ENCODE measurements at regions not wholly inside any gene's neighbourhood (a gene's known extent, or its start where the extent isn't known, plus 50 kb on each side); places are given as distances from the start of the nearest gene placed in this dataset.

- TF ChIP-seq CTCF (conservative IDR thresholded peaks at IDR 0.05; ENCODE audit: low read depth, low read length): no peak
- no peak for TF ChIP-seq EZH2 (IDR thresholded peaks at IDR 0.05; ENCODE audit: low read length, unreplicated experiment)
These were observed 316.6 kb upstream of the CDH5 start for GRCh38 chr16:66049865-66050264.
